HEK293 (cell line): ENCODE measurements at regions not wholly inside any gene's neighbourhood (a gene's known extent, or its start where the extent isn't known, plus 50 kb on each side); places are given as distances from the start of the nearest gene placed in this dataset.

Experiments
- CTCF ChIA-PET: fragments of 350-600 bp; formaldehyde crosslinking; extraction: SDS; loops from one replicate; lab custom pipeline; 2021; ENCODE audit warnings: antibody characterized with exemption; lab: Yijun Ruan, JAX
- POLR2A ChIA-PET: fragments of 300-600 bp; formaldehyde crosslinking; extraction: SDS; loops from one replicate; lab custom pipeline; 2020; ENCODE audit warnings: antibody characterized with exemption, inconsistent platforms; lab: Yijun Ruan, JAX
- H3K27ac ChIP-seq: fragments of 200-500 bp; sonication (Bioruptor generic); 2 replicates; pipeline ENCODE4 v1.5.1; 2014; ENCODE audit warnings: low read depth, low read length, control low read depth, inconsistent platforms; ENCODE audit errors: extremely low read depth
- H3K36me3 ChIP-seq, 2 experiments: fragments of 200-500 bp in 1 of 2; sonication (Bioruptor generic) in 1 of 2; 1 replicate in 1 of 2; 2 replicates in 1 of 2; pipeline ENCODE4 v1.5.1; 2014 to 2017; ENCODE audit warnings: inconsistent platforms in 2 of 2, low read length in 2 of 2; ENCODE audit not compliant: control insufficient read depth in 2 of 2, insufficient read depth in 1 of 2
- H3K4me1 ChIP-seq: fragments of 200-500 bp; sonication (Bioruptor generic); 2 replicates; pipeline ENCODE4 v1.5.1; 2014; ENCODE audit warnings: mild to moderate bottlenecking, low read length, inconsistent platforms; ENCODE audit not compliant: control insufficient read depth, insufficient read depth
- H3K4me3 ChIP-seq: 2 replicates; pipeline ENCODE4 v1.5.1; 2011; ENCODE audit warnings: low read depth, mild to moderate bottlenecking, control low read depth, low read length, moderate library complexity
- H3K9me3 ChIP-seq: fragments of 200-500 bp; sonication (Bioruptor generic); 2 replicates; pipeline ENCODE4 v1.5.1; 2014; ENCODE audit warnings: low read depth, low read length, inconsistent platforms; ENCODE audit not compliant: control insufficient read depth, insufficient read depth
- GLIS1 ChIP-seq: fragments of 450-650 bp; formaldehyde crosslinking; IDR thresholded peaks from 2 replicates; pipeline ENCODE4 v1.5.1; 2016; ENCODE audit warnings: missing biosample characterization, missing genetic modification characterization
- KLF16 ChIP-seq: fragments of 450-650 bp; formaldehyde crosslinking; IDR thresholded peaks from 2 replicates; pipeline ENCODE4 v1.5.1; 2017; ENCODE audit warnings: missing biosample characterization, missing genetic modification characterization
- PRDM6 ChIP-seq: fragments of 450-650 bp; formaldehyde crosslinking; IDR thresholded peaks from 2 replicates; pipeline ENCODE4 v1.5.1; 2017; ENCODE audit warnings: missing biosample characterization, missing genetic modification characterization
- SALL2 ChIP-seq: fragments of 450-650 bp; formaldehyde crosslinking; IDR thresholded peaks from 2 replicates; pipeline ENCODE4 v1.5.0; 2017; ENCODE audit warnings: missing biosample characterization, mild to moderate bottlenecking, missing genetic modification characterization, borderline replicate concordance
- ZBTB20 ChIP-seq: fragments of 450-650 bp; formaldehyde crosslinking; IDR thresholded peaks from 2 replicates; pipeline ENCODE4 v1.5.1; 2016; ENCODE audit warnings: missing biosample characterization, missing genetic modification characterization
- ZNF248 ChIP-seq: fragments of 450-650 bp; formaldehyde crosslinking; IDR thresholded peaks from 2 replicates; pipeline ENCODE4 v1.5.1; 2017; ENCODE audit warnings: missing biosample characterization, missing genetic modification characterization
- ZNF292 ChIP-seq: fragments of 450-650 bp; formaldehyde crosslinking; IDR thresholded peaks from 2 replicates; pipeline ENCODE4 v1.5.1; 2016; ENCODE audit warnings: low read depth, missing biosample characterization, missing genetic modification characterization, borderline replicate concordance
- ZNF341 ChIP-seq: fragments of 450-650 bp; formaldehyde crosslinking; IDR thresholded peaks from 2 replicates; pipeline ENCODE4; 2016; ENCODE audit warnings: low read depth, missing biosample characterization, missing genetic modification characterization
- ZNF354C ChIP-seq: fragments of 450-650 bp; formaldehyde crosslinking; IDR thresholded peaks from 2 replicates; pipeline ENCODE4 v1.5.1; 2016; ENCODE audit warnings: missing biosample characterization, missing genetic modification characterization, low read depth, borderline replicate concordance
- ZNF549 ChIP-seq: fragments of 450-650 bp; IDR thresholded peaks from 2 replicates; pipeline ENCODE4 v1.5.1; 2018; ENCODE audit warnings: missing biosample characterization, missing genetic modification characterization, mild to moderate bottlenecking, inconsistent platforms, moderate library complexity
- ZNF660 ChIP-seq: fragments of 450-650 bp; IDR thresholded peaks from 2 replicates; pipeline ENCODE4 v1.5.1; 2018; ENCODE audit warnings: missing biosample characterization, mild to moderate bottlenecking, missing genetic modification characterization
- ZNF76 ChIP-seq: fragments of 450-650 bp; formaldehyde crosslinking; IDR thresholded peaks from 2 replicates; pipeline ENCODE4; 2016; ENCODE audit warnings: low read depth, missing biosample characterization, missing genetic modification characterization, borderline replicate concordance
- ZNF792 ChIP-seq: fragments of 450-650 bp; formaldehyde crosslinking; IDR thresholded peaks from 2 replicates; pipeline ENCODE4 v1.5.1; 2016; ENCODE audit warnings: missing biosample characterization, missing genetic modification characterization
- ZSCAN5A ChIP-seq: fragments of 450-650 bp; formaldehyde crosslinking; IDR thresholded peaks from 2 replicates; pipeline ENCODE4 v1.5.1; 2016; ENCODE audit warnings: missing biosample characterization, missing genetic modification characterization
- TF ChIP-seq, protein P1 (sequence below): fragments of 450-650 bp; formaldehyde crosslinking; IDR thresholded peaks from 2 replicates; pipeline ENCODE4 v1.5.1; 2016; ENCODE audit warnings: missing biosample characterization, missing genetic modification characterization
- TF ChIP-seq, protein P2 (sequence below): fragments of 450-650 bp; formaldehyde crosslinking; IDR thresholded peaks from 2 replicates; pipeline ENCODE4 v1.5.1; 2017; ENCODE audit warnings: missing biosample characterization, missing genetic modification characterization
- TF ChIP-seq, protein P3 (sequence below): IDR thresholded peaks from 2 replicates; pipeline ENCODE4 v1.6.1; 2011; ENCODE audit warnings: mild to moderate bottlenecking, low read depth, low read length, borderline replicate concordance

- TF ChIP-seq ZNF248 (tag by site-specific recombination) (no peak), ZNF549 (tag by site-specific recombination) (no peak), ZNF292 (no peak), KLF16 (tag by site-specific recombination) (no peak)
- TF ChIP-seq, protein P1, sequence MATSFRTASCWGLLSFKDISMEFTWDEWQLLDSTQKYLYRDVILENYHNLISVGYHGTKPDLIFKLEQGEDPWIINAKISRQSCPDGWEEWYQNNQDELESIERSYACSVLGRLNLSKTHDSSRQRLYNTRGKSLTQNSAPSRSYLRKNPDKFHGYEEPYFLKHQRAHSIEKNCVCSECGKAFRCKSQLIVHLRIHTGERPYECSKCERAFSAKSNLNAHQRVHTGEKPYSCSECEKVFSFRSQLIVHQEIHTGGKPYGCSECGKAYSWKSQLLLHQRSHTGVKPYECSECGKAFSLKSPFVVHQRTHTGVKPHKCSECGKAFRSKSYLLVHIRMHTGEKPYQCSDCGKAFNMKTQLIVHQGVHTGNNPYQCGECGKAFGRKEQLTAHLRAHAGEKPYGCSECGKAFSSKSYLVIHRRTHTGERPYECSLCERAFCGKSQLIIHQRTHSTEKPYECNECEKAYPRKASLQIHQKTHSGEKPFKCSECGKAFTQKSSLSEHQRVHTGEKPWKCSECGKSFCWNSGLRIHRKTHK (tag by site-specific recombination) = no peak
- TF ChIP-seq, protein P2, sequence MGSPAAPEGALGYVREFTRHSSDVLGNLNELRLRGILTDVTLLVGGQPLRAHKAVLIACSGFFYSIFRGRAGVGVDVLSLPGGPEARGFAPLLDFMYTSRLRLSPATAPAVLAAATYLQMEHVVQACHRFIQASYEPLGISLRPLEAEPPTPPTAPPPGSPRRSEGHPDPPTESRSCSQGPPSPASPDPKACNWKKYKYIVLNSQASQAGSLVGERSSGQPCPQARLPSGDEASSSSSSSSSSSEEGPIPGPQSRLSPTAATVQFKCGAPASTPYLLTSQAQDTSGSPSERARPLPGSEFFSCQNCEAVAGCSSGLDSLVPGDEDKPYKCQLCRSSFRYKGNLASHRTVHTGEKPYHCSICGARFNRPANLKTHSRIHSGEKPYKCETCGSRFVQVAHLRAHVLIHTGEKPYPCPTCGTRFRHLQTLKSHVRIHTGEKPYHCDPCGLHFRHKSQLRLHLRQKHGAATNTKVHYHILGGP (tag by site-specific recombination) = no peak
Observed at GRCh38 chr16:62652441-62653120, 616.3 kb upstream of the CDH8 start (continued).

DNA sequence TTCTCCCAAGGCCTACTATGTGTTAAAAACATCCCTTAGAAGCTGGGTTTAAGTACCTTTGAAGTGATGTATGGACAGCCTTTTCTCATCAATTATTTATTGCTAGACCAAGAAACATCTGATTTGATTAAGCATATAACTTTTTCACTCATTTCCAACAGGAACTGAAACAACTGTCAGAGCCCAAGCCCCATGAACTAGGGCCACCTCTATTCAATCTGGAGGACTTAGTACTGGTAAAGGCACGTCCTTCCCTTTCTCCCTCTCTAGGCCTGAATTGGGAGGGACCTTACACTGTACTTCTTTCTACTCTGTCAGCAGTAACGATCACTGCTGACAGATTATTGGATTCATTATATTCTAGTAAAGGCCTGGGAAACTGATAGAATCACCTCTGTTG lies 612.0 kb upstream of the CDH8 start:
- H3K27ac ChIP-seq = no peak overlapping the region
- ChIA-PET CTCF (no interaction called here), POLR2A (no interaction called here)
- no peaks in the 10 kb centered on the region for H3K36me3 ChIP-seq
- no peak overlapping the region for H3K4me3 ChIP-seq
- no peaks in the 10 kb centered on the region for H3K4me1 ChIP-seq
- TF ChIP-seq ZNF792 (tag by site-specific recombination) (no peak), ZNF354C (tag by site-specific recombination) (no peak), ZNF660 (tag by site-specific recombination) (no peak), GLIS1 (tag by site-specific recombination) (no peak), ZBTB20 (tag by site-specific recombination) (no peak), SALL2 (no peak), ZNF341 (tag by site-specific recombination) (no peak), ZNF76 (tag by site-specific recombination) (no peak), PRDM6 (tag by site-specific recombination) (no peak), ZSCAN5A (tag by site-specific recombination) (no peak)
- TF ChIP-seq, protein P3, sequence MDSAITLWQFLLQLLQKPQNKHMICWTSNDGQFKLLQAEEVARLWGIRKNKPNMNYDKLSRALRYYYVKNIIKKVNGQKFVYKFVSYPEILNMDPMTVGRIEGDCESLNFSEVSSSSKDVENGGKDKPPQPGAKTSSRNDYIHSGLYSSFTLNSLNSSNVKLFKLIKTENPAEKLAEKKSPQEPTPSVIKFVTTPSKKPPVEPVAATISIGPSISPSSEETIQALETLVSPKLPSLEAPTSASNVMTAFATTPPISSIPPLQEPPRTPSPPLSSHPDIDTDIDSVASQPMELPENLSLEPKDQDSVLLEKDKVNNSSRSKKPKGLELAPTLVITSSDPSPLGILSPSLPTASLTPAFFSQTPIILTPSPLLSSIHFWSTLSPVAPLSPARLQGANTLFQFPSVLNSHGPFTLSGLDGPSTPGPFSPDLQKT = no peak
- H3K9me3 ChIP-seq = no peaks in the 10 kb centered on the region
